M059J (cell line): ENCODE measurements at regions not wholly inside any gene's neighbourhood (a gene's known extent, or its start where the extent isn't known, plus 50 kb on each side); places are given as distances from the start of the nearest gene placed in this dataset.
"Not testable (repeated sequence)": the region's sequence is repeated elsewhere in the genome, so short reads cannot be mapped to it uniquely, and the experiment has no call there.

Experiments
- DNase-seq: peaks from one replicate; pipeline ENCODE4 v3.0.0-alpha.2; 2012; ENCODE audit warnings: low read depth

DNA sequence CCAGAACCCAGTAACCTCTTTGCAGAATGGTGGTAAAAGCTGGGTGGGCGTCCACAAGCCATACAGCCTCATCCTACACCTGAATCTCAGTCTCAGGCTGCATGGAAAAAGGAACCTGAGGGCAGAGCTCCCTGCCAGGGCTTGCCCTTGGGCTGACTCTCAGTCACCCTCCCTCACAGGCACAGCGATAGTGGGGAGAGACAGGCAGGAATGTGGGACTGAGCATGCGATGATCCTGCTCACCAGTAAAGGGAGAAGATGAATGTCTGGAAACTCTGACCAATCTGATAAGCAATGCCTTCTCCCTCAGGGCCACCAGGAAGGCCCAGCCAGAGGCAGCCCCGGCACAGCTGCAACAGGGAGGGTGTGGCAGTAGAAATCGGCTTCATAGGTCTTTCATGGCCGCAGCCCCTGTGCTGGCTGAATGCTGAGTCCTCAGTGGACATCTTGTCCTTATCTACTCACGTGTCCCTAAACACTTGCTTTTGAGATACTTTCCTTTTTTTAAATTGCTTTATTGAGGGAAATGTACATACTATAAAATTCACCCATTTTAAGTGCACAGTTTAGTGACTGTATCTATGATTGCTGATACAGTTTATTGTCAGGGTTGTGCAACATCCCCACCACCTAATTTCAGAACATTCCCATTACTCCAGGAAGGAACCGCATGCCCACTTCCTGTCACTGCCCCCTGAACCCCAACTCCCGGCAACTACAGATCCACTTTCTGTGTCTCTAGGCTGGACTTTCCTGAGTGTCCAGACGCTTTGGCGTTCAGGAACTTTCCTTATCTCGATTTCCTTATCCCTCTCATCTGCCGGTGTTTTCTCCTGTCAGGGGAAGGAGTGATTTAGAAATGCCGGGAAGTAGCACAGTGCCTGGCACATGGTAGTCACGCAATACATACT is 258.1 kb downstream of the PCNX1 start:
- peak; percentile 7 for DNase-seq

DNA sequence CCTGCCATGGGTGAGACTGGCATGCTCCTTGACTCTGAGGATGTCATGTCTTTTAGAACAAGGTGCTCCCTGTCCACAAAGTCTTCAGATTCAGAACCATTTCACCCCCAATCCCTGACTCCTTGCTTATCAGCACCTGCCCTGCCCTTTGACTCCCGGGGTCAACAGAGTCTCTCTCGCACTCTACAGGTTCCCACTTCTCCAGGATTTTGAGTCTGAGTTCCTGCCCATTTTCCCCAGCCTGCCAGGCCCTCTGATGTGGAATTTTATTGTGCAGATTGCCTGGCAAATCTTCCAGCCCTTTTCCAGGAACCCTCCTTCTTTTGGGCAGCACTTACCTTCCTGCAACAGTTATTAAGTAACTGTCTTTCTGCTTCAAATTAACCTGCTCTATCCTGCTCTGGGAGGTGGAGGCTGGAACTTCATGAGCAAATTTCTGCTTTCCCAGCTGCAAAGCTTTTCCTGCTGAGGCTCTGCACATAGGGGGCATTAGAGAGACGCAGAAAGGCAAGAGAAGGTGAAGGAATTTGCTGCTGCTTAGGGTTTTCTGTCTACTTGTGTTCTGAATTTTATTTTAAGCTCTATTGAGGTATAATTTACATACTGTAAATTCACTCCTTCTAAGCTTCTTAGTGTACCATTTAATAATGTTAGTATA is 259.1 kb downstream of the PCNX1 start:
- peak; percentile 70 for DNase-seq

DNA sequence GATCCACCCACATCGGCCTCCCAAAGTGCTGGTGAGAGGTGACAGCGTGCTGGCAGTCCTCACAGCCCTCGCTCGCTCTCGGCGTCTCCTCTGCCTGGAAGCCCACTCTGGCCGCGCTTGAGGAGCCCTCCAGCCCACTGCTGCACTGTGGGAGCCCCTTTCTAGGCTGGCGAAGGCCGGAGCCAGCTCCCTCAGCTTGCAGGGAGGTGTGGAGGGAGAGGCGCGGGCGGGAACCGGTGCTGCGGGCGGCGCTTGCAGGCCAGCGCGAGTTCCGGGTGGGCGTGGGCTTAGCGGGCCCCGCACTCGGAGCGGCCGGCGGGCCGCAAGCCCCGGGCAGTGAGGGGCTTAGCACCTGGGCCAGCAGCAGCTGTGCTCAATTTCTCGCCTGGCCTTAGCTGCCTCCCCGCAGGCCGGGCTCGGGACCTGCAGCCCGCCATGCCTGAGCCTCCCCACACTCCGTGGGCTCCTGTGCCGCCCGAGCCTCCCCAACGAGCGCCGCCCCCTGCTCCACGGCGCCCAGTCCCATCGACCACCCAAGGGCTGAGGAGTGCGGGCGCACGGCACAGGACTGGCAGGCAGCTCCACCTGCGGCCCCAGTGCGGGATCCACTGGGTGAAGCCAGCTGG is 260.2 kb downstream of the PCNX1 start:
- DNase-seq = not testable (repeated sequence)

DNA sequence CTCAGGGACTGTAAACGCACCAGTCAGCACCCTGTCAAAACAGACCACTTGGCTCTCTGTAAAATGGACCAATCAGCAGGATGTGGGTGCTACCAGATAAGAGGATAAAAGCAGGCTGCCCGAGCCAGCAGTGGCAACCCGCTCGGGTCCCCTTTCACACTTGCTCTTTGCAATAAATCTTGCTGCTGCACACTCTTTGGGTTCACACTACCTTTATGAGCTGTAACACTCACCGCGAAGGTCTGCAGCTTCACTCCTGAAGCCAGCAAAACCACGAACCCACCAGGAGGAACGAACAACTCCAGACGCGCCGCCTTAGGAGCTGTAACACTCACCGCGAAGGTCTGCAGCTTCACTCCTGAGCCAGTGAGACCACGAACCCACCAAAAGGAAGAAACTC is 260.9 kb downstream of the PCNX1 start:
- not testable (repeated sequence) for DNase-seq

DNA sequence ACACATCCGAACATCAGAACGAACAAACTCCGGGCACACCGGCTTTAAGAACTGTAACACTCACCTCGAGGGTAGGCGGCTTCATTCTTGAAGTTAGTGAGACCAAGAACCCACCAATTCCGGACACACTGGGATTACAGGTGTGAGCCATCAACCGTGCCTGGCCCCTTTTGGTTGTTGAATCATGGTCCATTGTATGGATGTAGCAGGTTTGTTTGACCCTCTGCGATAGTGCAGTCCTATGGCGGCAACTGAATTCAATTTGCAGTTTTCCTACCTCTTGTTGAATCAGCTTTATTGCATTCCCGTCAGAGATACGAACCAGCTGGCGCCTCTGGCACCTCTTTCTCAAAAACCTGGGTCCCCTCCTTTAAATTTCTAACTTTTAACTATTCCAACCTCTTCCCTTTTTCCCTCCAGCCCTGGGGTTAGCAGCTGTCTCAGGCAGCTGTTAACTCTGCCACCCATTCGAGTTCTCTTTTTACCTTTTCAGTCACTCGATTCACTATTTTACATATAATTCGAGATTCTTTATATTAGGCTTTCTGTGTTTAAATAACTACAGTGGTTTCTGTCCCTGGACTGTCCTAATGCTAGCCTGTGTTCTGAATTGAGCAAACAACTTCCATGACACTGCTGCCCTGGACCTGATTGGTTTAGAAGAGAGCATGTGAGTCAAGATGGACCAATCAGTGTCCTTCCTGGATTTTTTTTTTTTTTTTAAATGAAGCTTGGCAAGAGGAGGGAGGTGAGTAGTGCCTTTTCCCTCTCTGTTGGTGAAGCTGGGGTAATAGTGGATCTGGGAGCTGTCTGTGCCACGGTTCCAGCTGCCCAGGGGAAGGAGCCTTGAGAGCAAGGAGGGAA is 261.5 kb downstream of the PCNX1 start:
- peak; percentile 10 for DNase-seq

DNA sequence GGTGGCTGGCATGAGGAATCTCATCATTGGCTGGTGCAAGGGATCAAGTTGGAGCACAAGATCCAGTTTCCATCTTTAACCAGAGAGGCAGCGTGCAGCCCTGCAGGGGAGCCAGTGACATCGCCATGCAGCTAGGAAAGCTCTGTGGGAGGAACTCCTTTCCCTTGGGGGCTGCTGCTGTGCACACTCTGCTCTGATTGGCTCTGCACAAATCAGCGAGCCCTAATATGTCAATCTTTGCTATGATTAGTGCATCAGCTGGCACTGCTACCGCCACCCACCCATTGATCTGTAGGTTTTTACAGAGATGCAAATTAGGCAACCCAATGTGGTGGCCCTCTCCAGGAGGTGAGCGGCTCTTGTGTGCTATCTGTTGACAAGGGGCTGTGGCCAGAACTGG is 262.6 kb downstream of the PCNX1 start:
- DNase-seq = no peak

DNA sequence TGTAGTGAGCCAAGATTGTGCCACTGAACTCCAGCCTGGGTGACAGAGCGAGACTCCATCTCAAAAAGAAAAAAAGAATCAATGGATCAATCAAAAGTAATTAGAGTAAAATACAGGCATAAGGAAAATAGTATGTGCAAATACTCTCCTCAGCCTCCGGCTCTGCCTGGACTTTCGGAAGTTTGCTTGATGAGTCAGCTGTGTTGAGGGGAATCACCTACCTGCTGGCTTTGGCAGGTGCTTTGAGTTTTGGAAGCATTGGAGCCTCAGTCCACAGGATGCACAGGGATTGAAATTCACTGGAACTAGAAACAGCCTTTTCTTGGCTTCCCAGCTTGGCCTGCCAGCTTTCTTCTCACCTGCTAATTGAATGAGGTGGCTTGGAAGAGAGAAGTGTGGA is 268.2 kb downstream of the PCNX1 start:
- DNase-seq = peak; percentile 12

DNA sequence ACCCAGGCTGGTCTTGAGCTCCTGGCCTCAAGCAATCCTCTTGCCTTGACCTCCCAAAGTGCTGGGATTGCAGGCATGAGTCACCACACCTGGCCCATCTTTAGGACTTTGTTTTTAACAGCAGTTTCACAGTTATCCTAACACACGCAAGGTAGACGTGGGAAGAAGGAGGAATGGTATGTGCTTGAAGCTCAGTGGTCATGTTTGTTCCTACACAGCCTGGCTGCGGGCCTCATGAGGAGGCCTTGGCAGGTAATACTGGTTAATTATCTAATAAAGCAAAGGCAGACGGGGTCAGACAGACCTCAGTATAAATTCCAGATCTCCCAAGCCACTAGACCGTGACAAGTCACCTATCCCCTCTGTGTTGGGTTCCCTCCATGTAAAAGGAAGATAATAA is 271.8 kb downstream of the PCNX1 start:
- no peak for DNase-seq

DNA sequence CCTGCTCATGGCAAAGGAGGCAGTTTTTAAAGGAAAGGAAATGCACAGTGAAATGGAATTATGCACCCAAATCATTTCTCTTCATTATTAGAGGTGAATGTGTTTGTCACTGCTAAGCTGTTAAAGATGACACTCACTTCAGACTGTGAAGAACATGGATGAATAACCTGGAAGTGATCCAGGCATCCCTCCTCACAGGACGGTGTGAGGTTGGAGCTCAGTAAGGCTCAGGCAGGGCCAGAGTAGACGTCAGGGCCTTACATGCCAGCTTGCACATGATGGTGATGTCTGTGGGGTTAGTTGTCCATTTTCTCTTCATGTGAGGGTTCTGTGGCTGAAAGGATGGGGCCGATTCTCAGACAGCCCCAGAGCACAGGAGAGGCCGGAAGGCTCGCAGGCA is 273.1 kb downstream of the PCNX1 start:
- DNase-seq = no peak

DNA sequence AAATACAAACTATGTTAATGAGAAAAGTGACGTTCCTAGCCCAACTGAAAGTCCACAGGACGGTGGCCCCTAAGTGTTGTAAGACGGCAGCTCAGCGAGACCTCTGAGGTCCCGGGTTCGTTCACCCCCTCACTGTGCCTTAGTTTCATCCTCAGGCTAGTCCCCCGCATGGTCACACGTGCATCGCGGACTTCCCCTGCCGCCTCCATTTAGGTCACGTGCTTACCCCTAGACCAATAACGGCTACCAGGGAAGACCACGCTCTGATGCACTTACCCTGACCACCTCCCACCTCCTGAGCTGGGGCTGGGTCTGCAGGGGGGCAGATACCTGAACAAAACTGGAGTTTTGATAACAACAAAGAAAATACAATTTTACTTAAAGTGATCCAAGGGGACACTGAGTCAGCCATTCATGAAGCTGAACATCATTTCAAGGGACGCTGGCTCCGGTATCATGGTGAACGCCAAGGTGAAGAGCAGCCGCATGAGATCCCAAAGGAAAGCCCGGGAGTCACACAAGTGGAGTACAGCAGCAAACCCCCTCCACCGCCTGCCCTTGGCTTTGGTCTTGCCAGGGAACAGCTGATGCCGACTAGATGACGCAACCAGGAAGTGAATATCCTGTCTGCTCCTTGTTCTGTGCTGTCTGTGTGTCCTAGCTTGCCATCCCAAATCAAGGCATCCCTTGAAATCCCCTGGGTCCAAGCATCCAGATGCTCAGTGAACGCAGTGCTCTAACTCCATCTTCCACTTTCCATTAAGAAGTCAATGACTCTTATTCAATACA is 274.1 kb downstream of the PCNX1 start:
- DNase-seq = no peak

DNA sequence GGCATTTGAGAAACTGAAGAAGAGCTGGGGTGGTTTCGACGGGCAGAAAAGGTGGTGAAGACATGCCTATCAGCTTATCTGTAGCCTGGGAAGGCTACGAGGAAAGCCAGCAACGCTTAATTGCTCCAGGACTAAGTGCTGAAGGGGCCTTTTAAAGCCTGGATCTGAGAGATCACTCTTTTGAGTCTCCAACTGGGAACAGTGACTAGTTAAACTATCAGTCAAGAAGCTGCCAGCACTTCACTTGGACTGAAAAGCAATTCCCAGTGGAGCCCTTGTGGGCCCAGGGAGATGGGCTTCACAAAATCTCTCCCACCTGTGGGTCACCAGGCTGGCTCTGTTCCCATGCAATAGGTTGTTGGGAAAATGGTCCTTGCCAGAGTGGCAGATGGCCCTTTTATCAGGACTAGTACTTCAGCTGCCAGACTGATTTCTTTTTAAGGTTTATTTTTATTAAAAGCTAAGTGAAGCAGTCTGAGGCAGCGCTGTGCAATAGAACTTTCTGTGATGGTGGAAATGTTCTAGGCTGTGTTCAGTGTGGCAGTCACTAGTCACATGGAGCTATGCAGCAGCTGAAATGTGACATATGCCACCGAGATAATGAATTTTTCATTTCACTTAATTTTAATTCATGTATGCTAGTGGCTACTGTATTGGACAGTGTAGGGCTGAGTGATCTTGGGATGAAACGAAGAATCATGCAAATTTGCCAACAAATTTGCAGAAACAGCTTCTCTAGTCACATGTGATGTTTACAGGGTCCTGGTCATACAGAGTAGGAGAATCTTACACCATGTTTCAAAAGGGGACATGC is 276.8 kb downstream of the PCNX1 start:
- DNase-seq = no peak

DNA sequence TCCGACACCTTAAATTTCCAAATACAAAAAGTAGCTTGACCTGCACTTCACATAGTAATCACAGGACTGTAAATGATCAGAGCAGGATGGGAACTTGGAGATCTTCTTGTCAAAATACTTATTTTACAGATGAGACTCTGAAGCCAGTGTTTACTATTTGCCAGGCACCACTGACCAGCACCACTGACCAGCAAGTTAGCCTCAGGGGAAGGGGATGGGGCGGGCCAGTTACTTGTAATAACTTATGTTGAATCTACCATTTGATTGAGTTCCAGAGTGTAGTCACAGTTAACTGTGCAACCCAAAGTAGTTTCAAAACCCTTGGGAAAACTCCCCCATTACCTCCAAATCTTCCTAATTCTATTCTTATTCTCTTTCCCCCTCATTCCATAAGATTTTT is 278.4 kb downstream of the PCNX1 start:
- DNase-seq = peak; percentile 27

DNA sequence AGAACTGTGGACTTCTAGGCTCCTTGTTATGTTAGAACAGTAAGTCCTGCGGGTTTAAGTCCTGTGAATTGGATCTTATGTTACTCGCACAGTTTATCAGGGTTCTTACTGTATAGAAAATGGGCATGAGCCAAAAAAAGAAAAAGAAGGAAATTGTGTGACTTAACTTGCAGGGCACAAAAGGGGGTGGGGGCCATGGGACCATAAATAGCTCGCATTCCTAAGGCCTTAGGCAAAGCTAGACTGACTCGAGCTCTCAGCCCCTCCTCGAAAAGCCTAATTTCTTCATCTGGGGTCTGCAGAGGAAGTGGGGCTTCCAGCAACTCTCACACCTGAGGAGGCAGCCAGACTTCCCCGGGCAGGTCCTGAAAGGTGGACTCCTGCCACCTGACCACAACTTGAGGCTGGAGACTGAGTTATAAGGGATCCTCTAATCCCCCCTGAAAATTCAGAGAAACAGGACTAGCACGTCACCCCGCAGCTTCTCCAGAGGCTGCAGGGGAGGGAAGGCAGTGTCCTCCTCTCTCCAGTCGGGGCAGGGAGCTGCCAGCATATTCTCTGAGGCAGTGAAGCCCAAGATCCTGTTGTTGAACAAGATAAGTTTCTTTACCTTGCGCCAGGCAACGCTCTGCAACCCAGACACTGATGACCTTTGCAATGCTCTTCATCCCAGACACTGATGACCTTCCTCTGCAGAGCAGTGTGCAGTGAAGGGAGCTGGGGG is 280.5 kb downstream of the PCNX1 start:
- DNase-seq = no peak

DNA sequence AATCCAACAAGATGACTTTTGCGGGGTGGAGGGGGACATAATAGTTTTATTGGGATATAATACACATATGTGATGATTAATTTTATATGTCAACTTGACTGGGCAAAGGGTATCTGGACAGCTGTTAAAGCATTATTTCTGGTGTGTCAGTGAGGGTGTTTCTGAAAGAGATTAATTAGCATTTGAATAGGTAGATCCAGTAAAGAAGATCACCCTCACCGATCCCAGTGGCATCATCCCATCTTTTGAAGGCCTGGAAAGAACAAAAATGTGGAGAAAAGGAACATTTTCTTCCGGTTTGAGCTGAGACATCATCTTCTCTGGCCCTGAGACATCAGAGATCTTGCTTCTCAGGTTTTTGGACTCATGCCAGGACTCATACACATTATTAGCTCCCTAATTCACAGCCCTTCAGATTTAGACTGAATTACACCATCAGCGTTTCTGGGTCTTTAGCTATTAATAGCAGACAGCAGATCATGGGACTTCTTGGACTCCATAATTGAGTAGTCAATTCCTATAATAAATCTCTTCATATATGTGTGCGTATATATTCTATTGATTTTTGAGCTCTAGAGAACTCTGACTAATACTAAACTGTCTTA is 283.6 kb downstream of the PCNX1 start:
- no peak for DNase-seq

DNA sequence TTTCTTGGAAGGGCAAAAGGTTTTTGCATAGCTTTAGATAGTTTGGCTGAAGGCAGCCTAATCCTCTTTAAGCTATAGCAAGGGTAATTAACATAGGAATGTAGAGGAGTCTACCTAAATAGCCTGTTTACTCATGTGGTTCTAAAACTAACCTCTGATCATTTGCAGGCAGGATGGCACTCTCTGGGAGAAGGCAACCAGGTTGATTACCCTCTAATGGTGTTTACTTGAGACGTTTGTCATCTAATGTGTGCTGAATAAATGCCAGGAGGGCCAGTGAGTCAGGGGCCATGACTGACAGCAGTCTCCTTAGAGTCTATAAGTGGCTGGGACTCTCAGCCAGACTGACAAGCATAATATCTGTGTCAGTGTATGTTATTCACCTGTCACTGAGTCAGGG is 286.4 kb downstream of the PCNX1 start:
- DNase-seq = peak; percentile 56

DNA sequence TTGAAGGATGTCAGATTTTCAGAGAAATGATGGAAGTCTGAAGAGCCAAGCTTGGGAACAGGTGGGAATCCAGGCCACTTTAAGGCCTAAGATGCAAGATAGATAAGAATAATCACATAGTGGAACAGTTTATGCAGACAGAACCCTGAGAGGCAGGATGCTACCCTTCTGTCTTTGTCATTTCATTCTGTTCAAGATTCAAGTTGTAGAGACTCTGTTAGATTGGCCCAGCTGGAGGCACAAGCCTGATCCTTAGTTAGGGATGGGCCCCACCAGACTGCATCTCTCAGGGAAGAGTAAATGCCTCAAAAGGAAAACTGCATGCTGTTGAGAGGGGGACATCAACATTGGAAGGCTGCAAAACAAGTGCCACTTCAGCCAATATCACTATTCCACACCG is 287.0 kb downstream of the PCNX1 start:
- no peak for DNase-seq

DNA sequence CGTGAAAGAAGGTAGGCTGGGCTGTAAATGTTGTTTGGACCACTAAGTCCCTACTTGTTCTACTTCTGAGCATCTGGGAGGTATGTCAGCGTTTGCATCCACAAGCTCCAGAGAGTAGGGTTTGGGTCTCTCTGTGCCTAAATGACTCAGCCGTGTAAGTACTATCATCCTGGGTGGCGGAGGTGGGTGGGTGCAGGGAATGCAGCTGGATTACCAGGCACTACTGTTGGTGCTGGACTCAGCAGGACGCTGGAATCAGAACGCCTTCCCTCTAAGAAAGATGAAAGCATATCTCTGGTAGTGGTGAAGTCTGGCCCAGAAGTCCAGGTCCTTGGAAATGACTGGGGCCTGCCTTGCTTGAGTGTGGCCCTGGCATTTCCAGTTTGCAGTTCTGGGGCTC is 289.7 kb downstream of the PCNX1 start:
- no peak for DNase-seq

DNA sequence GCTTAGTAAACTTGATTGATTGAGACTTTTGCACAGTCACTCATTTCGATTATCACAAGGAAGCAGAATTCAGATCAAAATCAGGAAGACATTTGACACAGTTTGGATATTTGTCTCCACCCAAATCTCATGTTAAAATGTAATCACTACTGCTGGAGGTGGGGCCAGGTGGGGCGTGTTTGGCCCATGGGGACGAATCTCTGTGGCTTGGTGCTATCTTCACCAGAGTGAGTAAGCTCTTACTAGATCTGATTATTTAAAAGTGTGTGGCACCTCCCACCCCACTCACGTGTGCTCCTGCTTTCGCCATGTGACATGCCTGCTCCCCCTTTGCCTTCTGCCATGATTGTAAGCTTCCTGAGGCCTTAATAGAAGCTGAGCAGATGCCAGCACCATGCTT is 291.4 kb downstream of the PCNX1 start:
- DNase-seq = no peak

DNA sequence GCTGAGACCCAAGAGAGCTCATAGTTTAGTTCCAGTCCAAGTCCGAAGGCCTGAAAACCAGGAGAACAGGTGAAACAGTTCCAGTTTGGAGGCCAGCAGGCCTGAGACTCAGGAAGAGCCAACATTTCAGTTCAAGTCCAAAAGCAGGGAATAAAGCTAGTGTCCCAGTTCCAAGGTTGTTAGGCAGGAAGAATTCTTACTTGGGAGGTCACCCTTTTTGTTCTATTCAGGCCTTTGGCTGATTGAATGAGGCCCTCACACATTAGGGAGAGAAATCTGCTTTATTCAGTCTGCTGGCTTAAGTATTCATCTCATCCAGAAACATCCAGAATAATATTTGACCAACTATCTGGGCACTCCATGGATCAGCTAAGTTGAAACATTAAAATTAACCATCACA is 294.6 kb downstream of the PCNX1 start:
- DNase-seq = no peak
